Kidney epithelial cell (primary cell): ENCODE measurements at regions not wholly inside any gene's neighbourhood (a gene's known extent, or its start where the extent isn't known, plus 50 kb on each side); places are given as distances from the start of the nearest gene placed in this dataset.

Experiments
- DNase-seq: peaks from one replicate; pipeline ENCODE4 v3.0.0-alpha.2; 2010; ENCODE audit warnings: low read depth
- H3K27me3 ChIP-seq: 2 replicates; pipeline ENCODE4 v1.6.0; 2011; ENCODE audit warnings: low read length; ENCODE audit not compliant: control insufficient read depth, insufficient read depth
- H3K36me3 ChIP-seq: 2 replicates; pipeline ENCODE4 v1.5.1; 2011; ENCODE audit warnings: low read length; ENCODE audit not compliant: control insufficient read depth, insufficient read depth
- H3K4me3 ChIP-seq: 2 replicates; pipeline ENCODE4 v1.5.1; 2011; ENCODE audit warnings: low read depth, mild to moderate bottlenecking, control low read depth, low read length
- CTCF ChIP-seq: IDR thresholded peaks from 2 replicates; pipeline ENCODE4 v1.5.1; 2011; ENCODE audit warnings: mild to moderate bottlenecking, moderate library complexity, low read length, control low read depth, inconsistent platforms; ENCODE audit not compliant: insufficient read depth, poor library complexity, severe bottlenecking

GRCh38 chr6:84486526-84486925 is 259.1 kb upstream of the CEP162 start:
- no peaks in the 10 kb centered on the region for H3K36me3 ChIP-seq
- DNase-seq = no peak
- no peak overlapping the region for H3K4me3 ChIP-seq
- no peaks in the 10 kb centered on the region for H3K27me3 ChIP-seq
- no peak for TF ChIP-seq CTCF

GRCh38 chr6:84469144-84469543 is 241.7 kb upstream of the CEP162 start:
- Histone ChIP-seq H3K27me3 (no peaks in the 10 kb centered on the region), H3K4me3 (no peak overlapping the region), H3K36me3 (no peaks in the 10 kb centered on the region)
- DNase-seq = no peak
- TF ChIP-seq CTCF = no peak

DNA sequence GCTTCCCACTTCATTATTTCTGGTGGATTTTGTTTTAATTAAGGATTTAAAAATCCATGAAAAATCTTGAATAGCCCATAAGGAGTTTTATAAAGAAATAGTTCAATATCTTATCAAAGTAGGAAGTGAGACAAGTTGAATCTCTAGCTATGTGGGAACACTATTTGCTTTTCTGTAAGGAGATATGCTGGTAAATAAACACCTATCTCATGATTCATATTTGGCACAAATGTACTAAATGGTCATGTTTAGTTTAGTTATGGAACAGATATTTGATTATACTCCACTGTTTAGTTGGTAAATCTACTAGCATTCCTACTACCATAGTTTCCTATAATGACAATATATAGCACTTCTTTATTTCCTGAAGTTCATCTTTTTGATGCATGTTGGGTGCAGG is 239.9 kb upstream of the CEP162 start:
- Histone ChIP-seq H3K27me3 (no peaks in the 10 kb centered on the region), H3K36me3 (no peaks in the 10 kb centered on the region), H3K4me3 (no peak overlapping the region)
- TF ChIP-seq CTCF = no peak
- no peak for DNase-seq

DNA sequence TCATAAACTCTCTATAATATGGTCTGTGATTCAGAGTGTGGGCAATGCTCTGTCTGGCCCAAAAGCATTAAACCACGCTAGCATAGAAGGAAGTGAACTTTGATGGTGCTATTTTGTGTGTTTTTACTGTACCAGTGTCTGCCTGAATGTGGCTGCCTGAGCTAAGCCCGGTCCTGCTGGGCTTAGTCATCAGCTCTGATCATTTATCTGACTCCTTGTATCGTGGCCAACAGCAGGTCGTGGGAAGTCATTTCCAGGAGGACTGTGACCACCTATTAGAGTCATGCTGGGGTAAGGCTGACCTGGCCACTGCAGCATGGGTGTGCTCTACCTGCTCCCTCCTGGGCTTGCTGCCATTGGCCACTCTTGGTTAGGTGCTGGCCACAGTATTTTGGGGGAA is 239.1 kb upstream of the CEP162 start:
- no peak for TF ChIP-seq CTCF
- peak; percentile 31 for DNase-seq
- no peak overlapping the region for H3K4me3 ChIP-seq
- no peaks in the 10 kb centered on the region for H3K27me3 ChIP-seq
- no peaks in the 10 kb centered on the region for H3K36me3 ChIP-seq

DNA sequence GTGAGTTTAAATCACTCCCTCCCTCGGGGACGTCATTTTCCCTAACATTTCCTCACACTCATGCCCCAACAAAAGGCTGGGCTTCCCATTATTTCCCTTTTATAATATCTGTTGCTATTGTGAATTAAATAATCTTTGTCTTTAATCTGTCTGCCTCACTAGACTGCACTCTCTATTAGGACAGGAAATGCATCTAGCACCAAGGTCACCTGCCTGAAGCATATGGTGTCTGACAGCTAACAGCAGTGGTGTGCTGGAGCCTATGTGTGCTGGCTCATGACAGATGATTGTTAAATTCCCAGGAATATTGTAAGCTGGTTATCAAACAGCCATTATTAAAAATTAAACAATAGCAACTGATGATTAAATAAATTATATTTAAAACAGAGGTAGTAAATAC is 237.0 kb upstream of the CEP162 start:
- H3K4me3 ChIP-seq = no peak overlapping the region
- H3K27me3 ChIP-seq = no peaks in the 10 kb centered on the region
- no peaks in the 10 kb centered on the region for H3K36me3 ChIP-seq
- DNase-seq = no peak
- TF ChIP-seq CTCF = no peak

- no peak overlapping the region for H3K4me3 ChIP-seq
- no peak for DNase-seq
- TF ChIP-seq CTCF = no peak
- no peaks in the 10 kb centered on the region for H3K36me3 ChIP-seq
- no peaks in the 10 kb centered on the region for H3K27me3 ChIP-seq
Observed at GRCh38 chr6:84462698-84463097, 235.3 kb upstream of the CEP162 start.
